ENCODE measurements at regions not wholly inside any gene's neighbourhood (a gene's known extent, or its start where the extent isn't known, plus 50 kb on each side); places are given as distances from the start of the nearest gene placed in this dataset.

DNA sequence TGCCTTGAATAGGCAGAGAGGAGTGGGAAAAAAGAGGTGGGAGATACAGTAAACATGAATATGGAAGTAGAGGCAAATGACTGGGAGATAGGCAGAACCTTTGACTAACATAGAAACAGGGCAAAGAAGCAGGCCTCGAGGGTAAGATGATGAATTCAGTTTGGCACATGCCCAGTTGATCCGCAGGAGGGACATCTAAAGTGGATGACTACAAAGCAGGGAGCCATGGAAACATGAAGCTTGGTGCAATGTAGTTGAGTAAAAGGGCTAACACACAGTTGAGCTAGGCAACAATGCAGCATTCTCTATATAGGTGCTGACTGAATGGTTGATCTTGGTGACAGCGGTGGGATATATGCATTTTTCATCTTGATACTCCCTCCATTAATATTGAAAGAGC lies 253.8 kb downstream of the DMRT2 start:
- no peaks in the 10 kb centered on the region for H3K9me3 ChIP-seq
- Mint-ChIP-seq H3K27ac (ENCODE audit: unreplicated experiment) (no peak overlapping the region), H3K4me1 (ENCODE audit: low read depth, unreplicated experiment) (no peaks in the 10 kb centered on the region), H3K9me3 (ENCODE audit: unreplicated experiment) (no peaks in the 10 kb centered on the region), H3K4me3 (ENCODE audit: unreplicated experiment) (no peak overlapping the region), H3K36me3 (ENCODE audit: insufficient read depth, unreplicated experiment) (no peaks in the 10 kb centered on the region), H3K27me3 (ENCODE audit: insufficient read depth, unreplicated experiment) (peaks cover 11% of the 10 kb centered on the region)
- intact Hi-C loops (cut with micrococcal nuclease; ENCODE audit: unreplicated experiment), result no loop called here
- TF ChIP-seq, protein P1, sequence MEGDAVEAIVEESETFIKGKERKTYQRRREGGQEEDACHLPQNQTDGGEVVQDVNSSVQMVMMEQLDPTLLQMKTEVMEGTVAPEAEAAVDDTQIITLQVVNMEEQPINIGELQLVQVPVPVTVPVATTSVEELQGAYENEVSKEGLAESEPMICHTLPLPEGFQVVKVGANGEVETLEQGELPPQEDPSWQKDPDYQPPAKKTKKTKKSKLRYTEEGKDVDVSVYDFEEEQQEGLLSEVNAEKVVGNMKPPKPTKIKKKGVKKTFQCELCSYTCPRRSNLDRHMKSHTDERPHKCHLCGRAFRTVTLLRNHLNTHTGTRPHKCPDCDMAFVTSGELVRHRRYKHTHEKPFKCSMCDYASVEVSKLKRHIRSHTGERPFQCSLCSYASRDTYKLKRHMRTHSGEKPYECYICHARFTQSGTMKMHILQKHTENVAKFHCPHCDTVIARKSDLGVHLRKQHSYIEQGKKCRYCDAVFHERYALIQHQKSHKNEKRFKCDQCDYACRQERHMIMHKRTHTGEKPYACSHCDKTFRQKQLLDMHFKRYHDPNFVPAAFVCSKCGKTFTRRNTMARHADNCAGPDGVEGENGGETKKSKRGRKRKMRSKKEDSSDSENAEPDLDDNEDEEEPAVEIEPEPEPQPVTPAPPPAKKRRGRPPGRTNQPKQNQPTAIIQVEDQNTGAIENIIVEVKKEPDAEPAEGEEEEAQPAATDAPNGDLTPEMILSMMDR (IDR thresholded peaks at IDR 0.05; ENCODE audit: insufficient read depth in 1 of 2, low read depth in 1 of 2, low read length in 1 of 2, severe bottlenecking in 1 of 2, unreplicated experiment in 1 of 2), result no peak
- ChIA-PET POLR2A (no interaction called here), CTCF (no interaction called here)
- no peaks in the 10 kb centered on the region for H3K27me3 ChIP-seq (replicated peaks; ENCODE audit: control insufficient read depth, insufficient read depth, low read length)
- H3K4me1 ChIP-seq, result no peaks in the 10 kb centered on the region
- H3K4me3 ChIP-seq (ENCODE audit: low read depth, low read length), result no peak overlapping the region
- DNase-seq, result no peak
- BruUV-seq (replicated peaks), result no TSS peak
- no peaks in the 10 kb centered on the region for H3K36me3 ChIP-seq (ENCODE audit: control insufficient read depth, insufficient read depth, low read length)

DNA sequence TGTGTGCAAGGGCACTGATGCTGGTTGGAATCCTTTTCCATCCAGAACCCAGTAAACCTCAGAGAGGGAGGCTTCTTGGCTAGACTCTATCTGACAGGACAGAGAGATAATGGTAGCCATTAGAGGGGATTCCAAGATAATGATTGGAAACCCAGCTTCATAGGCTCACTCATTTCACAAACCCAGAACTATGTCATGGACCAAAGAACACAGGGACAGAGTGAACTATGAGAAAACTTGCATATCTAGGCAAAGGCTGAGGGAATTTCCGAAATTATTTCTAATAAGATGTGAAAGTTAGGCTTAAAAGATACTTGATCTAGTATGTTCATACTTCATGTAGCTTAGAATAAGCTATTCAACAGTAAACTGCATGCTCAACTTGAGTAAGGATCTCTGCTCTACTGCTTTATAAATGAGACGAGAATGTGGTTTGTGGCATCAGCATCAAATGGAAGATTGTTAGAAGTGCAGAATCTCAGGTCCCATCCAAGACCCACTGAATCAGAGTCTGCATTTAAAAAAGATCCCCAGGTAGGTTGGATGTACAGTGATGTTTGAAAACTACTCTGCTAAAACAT lies 261.4 kb downstream of the DMRT2 start:
- TF ChIP-seq, protein P1 (IDR thresholded peaks at IDR 0.05; ENCODE audit: insufficient read depth in 1 of 2, low read depth in 1 of 2, low read length in 1 of 2, severe bottlenecking in 1 of 2, unreplicated experiment in 1 of 2), result no peak
- DNase-seq, result no peak
- Histone ChIP-seq H3K36me3 (ENCODE audit: control insufficient read depth, insufficient read depth, low read length) (no peaks in the 10 kb centered on the region), H3K4me3 (ENCODE audit: low read depth, low read length) (no peak overlapping the region), H3K4me1 (no peaks in the 10 kb centered on the region), H3K27me3 (replicated peaks; ENCODE audit: control insufficient read depth, insufficient read depth, low read length) (no peaks in the 10 kb centered on the region), H3K9me3 (no peaks in the 10 kb centered on the region)
- H3K4me1 Mint-ChIP-seq (ENCODE audit: low read depth, unreplicated experiment), result no peaks in the 10 kb centered on the region
- intact Hi-C loops (cut with micrococcal nuclease; ENCODE audit: unreplicated experiment), result no loop called here
- H3K4me3 Mint-ChIP-seq (ENCODE audit: unreplicated experiment), result no peak overlapping the region
- POLR2A ChIA-PET, result no interaction called here
- no TSS peak for BruUV-seq (replicated peaks)
- CTCF ChIA-PET, result no interaction called here
- peaks cover 8% of the 10 kb centered on the region for H3K9me3 Mint-ChIP-seq (ENCODE audit: unreplicated experiment)
- peaks cover 12% of the 10 kb centered on the region for H3K27me3 Mint-ChIP-seq (ENCODE audit: insufficient read depth, unreplicated experiment)
- no peaks in the 10 kb centered on the region for H3K36me3 Mint-ChIP-seq (ENCODE audit: insufficient read depth, unreplicated experiment)
- H3K27ac Mint-ChIP-seq (ENCODE audit: unreplicated experiment), result no peak overlapping the region

DNA sequence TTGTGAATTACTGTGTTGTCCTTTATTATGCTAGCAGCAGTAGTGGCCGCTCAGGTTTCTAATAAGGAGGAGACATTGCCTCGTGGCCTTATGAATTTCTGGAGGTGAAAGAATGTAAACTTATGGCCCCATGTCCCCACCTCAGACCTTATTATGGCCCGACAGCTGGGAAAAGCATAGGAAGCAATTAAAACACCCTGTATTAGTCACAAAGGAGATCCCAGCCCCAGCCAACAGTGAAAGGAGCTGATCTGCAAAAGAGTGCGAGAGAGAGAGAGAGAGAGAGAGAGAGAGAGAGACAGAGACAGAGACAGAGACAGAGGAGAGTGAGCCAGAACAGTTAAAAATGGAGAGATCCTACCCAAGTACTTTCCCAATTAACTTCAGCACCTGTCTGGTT lies 269.3 kb downstream of the DMRT2 start:
- H3K36me3 Mint-ChIP-seq (ENCODE audit: insufficient read depth, unreplicated experiment), result no peaks in the 10 kb centered on the region
- H3K4me3 Mint-ChIP-seq (ENCODE audit: unreplicated experiment), result no peak overlapping the region
- H3K27me3 Mint-ChIP-seq (ENCODE audit: insufficient read depth, unreplicated experiment), result peaks cover 11% of the 10 kb centered on the region
- no peak for DNase-seq
- Histone ChIP-seq H3K4me1 (no peaks in the 10 kb centered on the region), H3K9me3 (no peaks in the 10 kb centered on the region), H3K4me3 (ENCODE audit: low read depth, low read length) (no peak overlapping the region), H3K27me3 (replicated peaks; ENCODE audit: control insufficient read depth, insufficient read depth, low read length) (no peaks in the 10 kb centered on the region), H3K36me3 (ENCODE audit: control insufficient read depth, insufficient read depth, low read length) (no peaks in the 10 kb centered on the region)
- peaks cover 11% of the 10 kb centered on the region for H3K9me3 Mint-ChIP-seq (ENCODE audit: unreplicated experiment)
- no peak overlapping the region for H3K27ac Mint-ChIP-seq (ENCODE audit: unreplicated experiment)
- TF ChIP-seq, protein P1 (IDR thresholded peaks at IDR 0.05; ENCODE audit: insufficient read depth in 1 of 2, low read depth in 1 of 2, low read length in 1 of 2, severe bottlenecking in 1 of 2, unreplicated experiment in 1 of 2), result no peak
- intact Hi-C loops (cut with micrococcal nuclease; ENCODE audit: unreplicated experiment), result no loop called here
- ChIA-PET POLR2A (no interaction called here), CTCF (no interaction called here)
- no TSS peak for BruUV-seq (replicated peaks)
- no peaks in the 10 kb centered on the region for H3K4me1 Mint-ChIP-seq (ENCODE audit: low read depth, unreplicated experiment)

Data from Caco-2 (cell line).